Activated CD4-positive, alpha-beta T cell treated with anti-CD3 and anti-CD28 coated beads for 24 hours (primary cell): ENCODE measurements at regions not wholly inside any gene's neighbourhood (a gene's known extent, or its start where the extent isn't known, plus 50 kb on each side); places are given as distances from the start of the nearest gene placed in this dataset.
"Not testable (repeated sequence)": the region's sequence is repeated elsewhere in the genome, so short reads cannot be mapped to it uniquely, and the experiment has no call there.

ENCODE experiments used
- DNase-seq, 2 donors: peaks; one replicate each; pipeline ENCODE4 v3.0.0-alpha.2; 2020; ENCODE audit warnings: low read depth in 2 of 2

GRCh38 chr2:180829836-180830235, 150.6 kb upstream of the UBE2E3 start:
- DNase-seq = no peak

GRCh38 chr2:180829261-180829660, 151.1 kb upstream of the UBE2E3 start:
- no peak for DNase-seq

GRCh38 chr2:180828756-180829155, 151.6 kb upstream of the UBE2E3 start:
- no peak for DNase-seq

- no peak for DNase-seq
Observed at GRCh38 chr2:180823546-180824141, 156.8 kb upstream of the UBE2E3 start.

GRCh38 chr2:180819106-180819505, 161.3 kb upstream of the UBE2E3 start:
- DNase-seq = no peak

- DNase-seq = not testable (repeated sequence)
Observed at GRCh38 chr2:180818700-180819099, 161.7 kb upstream of the UBE2E3 start.

- no peak for DNase-seq
Observed at GRCh38 chr2:180799141-180799540, 181.3 kb upstream of the UBE2E3 start.

- DNase-seq = no peak
Observed at GRCh38 chr2:180790891-180791290, 189.5 kb upstream of the UBE2E3 start.

- no peak for DNase-seq
Observed at GRCh38 chr2:180787330-180787729, 193.1 kb upstream of the UBE2E3 start.

- no peak for DNase-seq
Observed at GRCh38 chr2:180781276-180781675, 199.1 kb upstream of the UBE2E3 start.

- no peak for DNase-seq
Observed at GRCh38 chr2:180778291-180778690, 202.1 kb upstream of the UBE2E3 start.

- DNase-seq = no peak
Observed at GRCh38 chr2:180776921-180777320, 203.5 kb upstream of the UBE2E3 start.

GRCh38 chr2:180775711-180776110, 204.7 kb upstream of the UBE2E3 start:
- no peak for DNase-seq

GRCh38 chr2:180765316-180765715, 215.1 kb upstream of the UBE2E3 start:
- not testable (repeated sequence) for DNase-seq

- DNase-seq = no peak
Observed at GRCh38 chr2:180763263-180763989, 217.0 kb upstream of the UBE2E3 start.

- DNase-seq = no peak
Observed at GRCh38 chr2:180761224-180761623, 219.2 kb upstream of the UBE2E3 start.

- no peak for DNase-seq
Observed at GRCh38 chr2:180759631-180760030, 220.8 kb upstream of the UBE2E3 start.

GRCh38 chr2:180753809-180754761, 226.3 kb upstream of the UBE2E3 start:
- no peak for DNase-seq

GRCh38 chr2:180751306-180751920, 229.0 kb upstream of the UBE2E3 start:
- no peak for DNase-seq

GRCh38 chr2:180747728-180748127, 232.7 kb upstream of the UBE2E3 start:
- DNase-seq = no peak

GRCh38 chr2:180743401-180743800, 237.0 kb upstream of the UBE2E3 start:
- DNase-seq = no peak

- DNase-seq = no peak
Observed at GRCh38 chr2:180742801-180743200, 237.6 kb upstream of the UBE2E3 start.
